ENCODE measurements at regions not wholly inside any gene's neighbourhood (a gene's known extent, or its start where the extent isn't known, plus 50 kb on each side); places are given as distances from the start of the nearest gene placed in this dataset.

- no peaks in the 10 kb centered on the region for H3K27me3 ChIP-seq (ENCODE audit: control insufficient read depth, insufficient read depth, low read length)
These were observed 309.4 kb downstream of the UTRN start for GRCh38 chr6:144594585-144594984.

GRCh38 chr6:144595266-144595665 lies 310.1 kb downstream of the UTRN start:
- Histone ChIP-seq H3K27ac (ENCODE audit: low read depth, low read length) (no peak overlapping the region), H3K9ac (ENCODE audit: low read depth, low read length) (no peak overlapping the region), H3K4me1 (ENCODE audit: control insufficient read depth, insufficient read depth, low read length) (no peaks in the 10 kb centered on the region), H3K4me3 (ENCODE audit: low read depth, low read length) (no peak overlapping the region), H3K27me3 (ENCODE audit: control insufficient read depth, insufficient read depth, low read length) (no peaks in the 10 kb centered on the region), H3K36me3 (ENCODE audit: control insufficient read depth, insufficient read depth, low read length) (peaks cover 34% of the 10 kb centered on the region), H3K9me3 (ENCODE audit: control insufficient read depth, insufficient read depth, low read length) (no peaks in the 10 kb centered on the region)

More at GRCh38 chr6:144594585-144594984, 309.4 kb downstream of the UTRN start:
- no peak overlapping the region for H3K4me3 ChIP-seq (ENCODE audit: low read depth, low read length)
- H3K9me3 ChIP-seq (ENCODE audit: control insufficient read depth, insufficient read depth, low read length), result no peaks in the 10 kb centered on the region
- H3K27ac ChIP-seq (ENCODE audit: low read depth, low read length), result no peak overlapping the region
- H3K36me3 ChIP-seq (ENCODE audit: control insufficient read depth, insufficient read depth, low read length), result peaks cover 32% of the 10 kb centered on the region
- no peak overlapping the region for H3K9ac ChIP-seq (ENCODE audit: low read depth, low read length)
- no peaks in the 10 kb centered on the region for H3K4me1 ChIP-seq (ENCODE audit: control insufficient read depth, insufficient read depth, low read length)

GRCh38 chr6:144597511-144597910 lies 312.4 kb downstream of the UTRN start:
- no peaks in the 10 kb centered on the region for H3K4me1 ChIP-seq (ENCODE audit: control insufficient read depth, insufficient read depth, low read length)
- no peaks in the 10 kb centered on the region for H3K27me3 ChIP-seq (ENCODE audit: control insufficient read depth, insufficient read depth, low read length)
- no peaks in the 10 kb centered on the region; the same call in 1 of the 2 replicates for H3K9me3 ChIP-seq (ENCODE audit: control insufficient read depth, insufficient read depth, low read length)
- H3K27ac ChIP-seq (ENCODE audit: low read depth, low read length), result no peak overlapping the region
- no peak overlapping the region for H3K4me3 ChIP-seq (ENCODE audit: low read depth, low read length)
- H3K9ac ChIP-seq (ENCODE audit: low read depth, low read length), result no peak overlapping the region
- peaks cover 45% of the 10 kb centered on the region for H3K36me3 ChIP-seq (ENCODE audit: control insufficient read depth, insufficient read depth, low read length)

GRCh38 chr6:144599615-144600014 lies 314.5 kb downstream of the UTRN start:
- no peaks in the 10 kb centered on the region for H3K27me3 ChIP-seq (ENCODE audit: control insufficient read depth, insufficient read depth, low read length)
- no peaks in the 10 kb centered on the region; the same call in 1 of the 2 replicates for H3K9me3 ChIP-seq (ENCODE audit: control insufficient read depth, insufficient read depth, low read length)
- no peak overlapping the region for H3K4me3 ChIP-seq (ENCODE audit: low read depth, low read length)
- peaks cover 39% of the 10 kb centered on the region for H3K36me3 ChIP-seq (ENCODE audit: control insufficient read depth, insufficient read depth, low read length)
- no peak overlapping the region for H3K27ac ChIP-seq (ENCODE audit: low read depth, low read length)
- H3K4me1 ChIP-seq (ENCODE audit: control insufficient read depth, insufficient read depth, low read length), result 0 out of 2 replicates have a peak, but pooled peaks cover 5% of the 10 kb centered on the region
- H3K9ac ChIP-seq (ENCODE audit: low read depth, low read length), result no peak overlapping the region

- peaks cover 45% of the 10 kb centered on the region for H3K36me3 ChIP-seq (ENCODE audit: control insufficient read depth, insufficient read depth, low read length)
These were observed 316.1 kb downstream of the UTRN start for GRCh38 chr6:144601221-144601620.

GRCh38 chr6:144602523-144603180 lies 317.5 kb downstream of the UTRN start:
- Histone ChIP-seq H3K9me3 (ENCODE audit: control insufficient read depth, insufficient read depth, low read length) (no peaks in the 10 kb centered on the region; the same call in 1 of the 2 replicates), H3K27me3 (ENCODE audit: control insufficient read depth, insufficient read depth, low read length) (no peaks in the 10 kb centered on the region), H3K36me3 (ENCODE audit: control insufficient read depth, insufficient read depth, low read length) (peaks cover 58% of the 10 kb centered on the region), H3K4me1 (ENCODE audit: control insufficient read depth, insufficient read depth, low read length) (peaks cover 31% of the 10 kb centered on the region), H3K9ac (ENCODE audit: low read depth, low read length) (no peak overlapping the region), H3K4me3 (ENCODE audit: low read depth, low read length) (no peak overlapping the region), H3K27ac (ENCODE audit: low read depth, low read length) (no peak overlapping the region)

More at GRCh38 chr6:144601221-144601620, 316.1 kb downstream of the UTRN start:
- peaks cover 17% of the 10 kb centered on the region for H3K4me1 ChIP-seq (ENCODE audit: control insufficient read depth, insufficient read depth, low read length)
- H3K27me3 ChIP-seq (ENCODE audit: control insufficient read depth, insufficient read depth, low read length), result no peaks in the 10 kb centered on the region
- no peak overlapping the region for H3K9ac ChIP-seq (ENCODE audit: low read depth, low read length)
- H3K4me3 ChIP-seq (ENCODE audit: low read depth, low read length), result no peak overlapping the region
- H3K9me3 ChIP-seq (ENCODE audit: control insufficient read depth, insufficient read depth, low read length), result no peaks in the 10 kb centered on the region; the same call in 1 of the 2 replicates
- H3K27ac ChIP-seq (ENCODE audit: low read depth, low read length), result no peak overlapping the region

GRCh38 chr6:144606083-144606482 lies 320.9 kb downstream of the UTRN start:
- Histone ChIP-seq H3K36me3 (ENCODE audit: control insufficient read depth, insufficient read depth, low read length) (peaks cover 42% of the 10 kb centered on the region), H3K9ac (ENCODE audit: low read depth, low read length) (no peak overlapping the region), H3K9me3 (ENCODE audit: control insufficient read depth, insufficient read depth, low read length) (no peaks in the 10 kb centered on the region; the same call in 1 of the 2 replicates), H3K27me3 (ENCODE audit: control insufficient read depth, insufficient read depth, low read length) (no peaks in the 10 kb centered on the region), H3K4me3 (ENCODE audit: low read depth, low read length) (peak overlapping the region; percentile 7; the same call in 1 of the 2 replicates), H3K4me1 (ENCODE audit: control insufficient read depth, insufficient read depth, low read length) (peaks cover 51% of the 10 kb centered on the region), H3K27ac (ENCODE audit: low read depth, low read length) (peak overlapping the region; percentile 21)

GRCh38 chr6:144607998-144608735 lies 323.0 kb downstream of the UTRN start:
- peaks cover 34% of the 10 kb centered on the region for H3K36me3 ChIP-seq (ENCODE audit: control insufficient read depth, insufficient read depth, low read length)
- H3K27me3 ChIP-seq (ENCODE audit: control insufficient read depth, insufficient read depth, low read length), result no peaks in the 10 kb centered on the region
- H3K4me3 ChIP-seq (ENCODE audit: low read depth, low read length), result peak overlapping the region; percentile 70
- H3K9ac ChIP-seq (ENCODE audit: low read depth, low read length), result peak overlapping the region; percentile 68
- H3K27ac ChIP-seq (ENCODE audit: low read depth, low read length), result no peak overlapping the region
- H3K4me1 ChIP-seq (ENCODE audit: control insufficient read depth, insufficient read depth, low read length), result peaks cover 71% of the 10 kb centered on the region
- H3K9me3 ChIP-seq (ENCODE audit: control insufficient read depth, insufficient read depth, low read length), result no peaks in the 10 kb centered on the region

- H3K4me3 ChIP-seq (ENCODE audit: low read depth, low read length), result no peak overlapping the region
- no peaks in the 10 kb centered on the region for H3K9me3 ChIP-seq (ENCODE audit: control insufficient read depth, insufficient read depth, low read length)
- H3K4me1 ChIP-seq (ENCODE audit: control insufficient read depth, insufficient read depth, low read length), result peaks cover 76% of the 10 kb centered on the region
- H3K27ac ChIP-seq (ENCODE audit: low read depth, low read length), result peak overlapping the region; percentile 37
- no peak overlapping the region for H3K9ac ChIP-seq (ENCODE audit: low read depth, low read length)
- peaks cover 4% of the 10 kb centered on the region for H3K36me3 ChIP-seq (ENCODE audit: control insufficient read depth, insufficient read depth, low read length)
- H3K27me3 ChIP-seq (ENCODE audit: control insufficient read depth, insufficient read depth, low read length), result no peaks in the 10 kb centered on the region
These were observed 327.7 kb downstream of the UTRN start for GRCh38 chr6:144612811-144613210.

GRCh38 chr6:144613859-144614258 lies 328.7 kb downstream of the UTRN start:
- Histone ChIP-seq H3K4me3 (ENCODE audit: low read depth, low read length) (no peak overlapping the region), H3K27ac (ENCODE audit: low read depth, low read length) (peak overlapping the region; percentile 57), H3K4me1 (ENCODE audit: control insufficient read depth, insufficient read depth, low read length) (peaks cover 76% of the 10 kb centered on the region), H3K9me3 (ENCODE audit: control insufficient read depth, insufficient read depth, low read length) (no peaks in the 10 kb centered on the region), H3K9ac (ENCODE audit: low read depth, low read length) (no peak overlapping the region), H3K36me3 (ENCODE audit: control insufficient read depth, insufficient read depth, low read length) (no peaks in the 10 kb centered on the region), H3K27me3 (ENCODE audit: control insufficient read depth, insufficient read depth, low read length) (no peaks in the 10 kb centered on the region)

GRCh38 chr6:144615870-144616269 lies 330.7 kb downstream of the UTRN start:
- Histone ChIP-seq H3K27me3 (ENCODE audit: control insufficient read depth, insufficient read depth, low read length) (no peaks in the 10 kb centered on the region), H3K4me3 (ENCODE audit: low read depth, low read length) (no peak overlapping the region), H3K27ac (ENCODE audit: low read depth, low read length) (no peak overlapping the region), H3K9ac (ENCODE audit: low read depth, low read length) (no peak overlapping the region), H3K9me3 (ENCODE audit: control insufficient read depth, insufficient read depth, low read length) (no peaks in the 10 kb centered on the region), H3K36me3 (ENCODE audit: control insufficient read depth, insufficient read depth, low read length) (no peaks in the 10 kb centered on the region), H3K4me1 (ENCODE audit: control insufficient read depth, insufficient read depth, low read length) (peaks cover 83% of the 10 kb centered on the region)

Data from HUES48 (cell line).